LNCAP (cell line): ENCODE measurements at regions not wholly inside any gene's neighbourhood (a gene's known extent, or its start where the extent isn't known, plus 50 kb on each side); places are given as distances from the start of the nearest gene placed in this dataset.

Source experiments
- TF ChIP-seq, protein P1 (sequence below): fragments of 450-650 bp; IDR thresholded peaks from 2 replicates; pipeline ENCODE4 v1.5.1; 2017; ENCODE audit warnings: mild to moderate bottlenecking

DNA sequence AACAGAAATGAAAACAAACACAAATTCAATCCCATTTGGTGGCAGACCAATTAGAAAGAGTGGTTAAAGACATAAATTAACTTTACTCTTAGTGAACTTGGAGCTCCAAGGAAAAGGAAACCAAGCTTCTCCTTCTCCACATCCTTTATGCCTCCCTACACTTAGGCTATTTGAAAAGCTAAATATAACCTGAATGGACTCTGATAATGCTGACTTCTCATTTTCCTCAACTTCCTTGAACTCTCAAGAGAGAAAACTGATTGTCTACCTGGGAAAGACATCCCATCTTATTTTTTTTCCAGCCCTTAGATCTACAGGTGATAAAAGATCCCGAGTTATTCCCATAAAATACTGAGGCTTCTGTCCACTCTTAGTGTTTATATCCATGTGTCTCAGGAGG is 178.4 kb upstream of the SPAG17 start:
- TF ChIP-seq, protein P1, sequence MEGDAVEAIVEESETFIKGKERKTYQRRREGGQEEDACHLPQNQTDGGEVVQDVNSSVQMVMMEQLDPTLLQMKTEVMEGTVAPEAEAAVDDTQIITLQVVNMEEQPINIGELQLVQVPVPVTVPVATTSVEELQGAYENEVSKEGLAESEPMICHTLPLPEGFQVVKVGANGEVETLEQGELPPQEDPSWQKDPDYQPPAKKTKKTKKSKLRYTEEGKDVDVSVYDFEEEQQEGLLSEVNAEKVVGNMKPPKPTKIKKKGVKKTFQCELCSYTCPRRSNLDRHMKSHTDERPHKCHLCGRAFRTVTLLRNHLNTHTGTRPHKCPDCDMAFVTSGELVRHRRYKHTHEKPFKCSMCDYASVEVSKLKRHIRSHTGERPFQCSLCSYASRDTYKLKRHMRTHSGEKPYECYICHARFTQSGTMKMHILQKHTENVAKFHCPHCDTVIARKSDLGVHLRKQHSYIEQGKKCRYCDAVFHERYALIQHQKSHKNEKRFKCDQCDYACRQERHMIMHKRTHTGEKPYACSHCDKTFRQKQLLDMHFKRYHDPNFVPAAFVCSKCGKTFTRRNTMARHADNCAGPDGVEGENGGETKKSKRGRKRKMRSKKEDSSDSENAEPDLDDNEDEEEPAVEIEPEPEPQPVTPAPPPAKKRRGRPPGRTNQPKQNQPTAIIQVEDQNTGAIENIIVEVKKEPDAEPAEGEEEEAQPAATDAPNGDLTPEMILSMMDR, result no peak

GRCh38 chr1:118360817-118361216 is 175.8 kb upstream of the SPAG17 start:
- TF ChIP-seq, protein P1, result no peak

- TF ChIP-seq, protein P1, result no peak
Observed at GRCh38 chr1:118346936-118347335, 161.9 kb upstream of the SPAG17 start.

DNA sequence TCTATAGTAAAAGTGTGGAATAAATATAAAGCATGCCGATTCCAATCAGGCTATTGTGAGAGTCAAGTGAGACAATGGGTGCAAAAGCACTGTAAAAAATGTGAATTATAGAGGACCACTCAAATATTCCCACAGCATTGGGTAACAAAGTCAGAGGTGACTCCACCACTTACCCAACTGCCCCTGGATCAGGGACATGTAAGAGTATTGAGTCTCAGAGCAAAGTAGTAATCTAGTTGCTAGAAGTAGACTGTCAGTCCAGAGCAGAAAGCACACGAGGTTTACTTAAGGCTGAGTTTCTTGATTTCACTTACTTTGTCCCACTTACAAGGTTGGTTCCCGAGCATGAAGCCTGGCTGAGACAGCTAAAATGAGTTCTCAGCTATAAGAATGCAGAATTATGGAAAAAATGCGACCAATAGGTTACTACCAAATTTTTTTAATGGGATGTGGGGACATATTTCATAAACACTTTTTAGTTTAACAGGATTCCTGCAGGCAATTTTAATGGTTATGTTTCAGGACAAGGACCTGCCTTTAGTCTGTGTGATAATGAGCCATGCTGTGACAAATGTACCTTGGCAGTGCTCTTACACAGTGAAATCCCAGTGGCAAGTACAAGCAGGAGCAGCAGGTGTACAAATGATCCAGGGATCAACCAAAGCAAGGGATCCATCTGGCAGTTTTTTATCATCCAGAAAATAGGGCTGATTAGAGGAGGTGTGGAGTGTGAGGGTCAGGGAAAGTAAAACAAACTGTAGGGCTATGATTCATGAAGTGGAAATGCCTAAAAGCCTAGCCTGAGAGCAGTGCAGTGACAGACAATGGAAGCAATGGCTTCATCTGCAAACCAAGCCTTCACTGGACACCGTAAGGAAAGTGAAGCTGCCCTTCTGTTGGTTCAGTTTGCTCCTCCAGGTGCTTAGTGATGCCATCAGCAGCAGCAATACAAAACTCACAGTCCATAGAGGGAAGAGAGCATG is 156.2 kb upstream of the SPAG17 start:
- TF ChIP-seq, protein P1, result no peak

DNA sequence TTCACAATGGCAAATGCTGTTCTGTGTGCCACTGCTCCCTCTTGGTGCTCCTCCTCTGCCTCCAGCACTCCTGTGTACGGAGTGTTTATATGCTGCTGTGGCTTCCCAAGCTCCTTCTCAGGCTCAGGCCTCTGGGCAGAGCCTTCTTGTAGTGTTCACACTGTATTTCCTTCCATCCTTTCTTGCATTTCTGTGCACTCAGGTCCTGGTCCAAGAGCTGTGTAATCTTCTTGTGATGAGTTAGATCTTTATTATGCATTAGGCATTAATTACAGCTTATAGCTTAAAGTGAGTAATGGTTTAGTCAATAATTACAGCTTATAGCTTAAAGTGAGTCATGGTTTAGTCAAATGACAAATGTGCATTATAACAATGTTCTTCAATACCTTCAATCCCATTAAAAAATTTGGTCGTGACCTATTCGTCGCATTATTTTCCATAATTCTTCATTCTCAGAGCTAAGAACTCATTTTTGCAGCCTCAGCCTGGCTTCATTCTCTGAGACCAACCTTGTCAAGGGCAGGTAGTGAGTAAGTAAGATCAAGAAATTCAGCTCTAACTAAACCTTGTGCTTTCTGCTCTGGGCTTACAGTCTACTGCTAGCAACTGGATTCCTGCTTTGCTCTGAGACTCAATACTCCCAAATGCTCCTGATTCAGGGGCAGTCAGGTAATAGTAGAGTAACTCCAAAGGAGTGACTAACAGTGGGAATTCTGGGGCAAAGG is 154.5 kb upstream of the SPAG17 start:
- TF ChIP-seq, protein P1, result no peak

GRCh38 chr1:118338936-118339335 is 153.9 kb upstream of the SPAG17 start:
- TF ChIP-seq, protein P1, result no peak

DNA sequence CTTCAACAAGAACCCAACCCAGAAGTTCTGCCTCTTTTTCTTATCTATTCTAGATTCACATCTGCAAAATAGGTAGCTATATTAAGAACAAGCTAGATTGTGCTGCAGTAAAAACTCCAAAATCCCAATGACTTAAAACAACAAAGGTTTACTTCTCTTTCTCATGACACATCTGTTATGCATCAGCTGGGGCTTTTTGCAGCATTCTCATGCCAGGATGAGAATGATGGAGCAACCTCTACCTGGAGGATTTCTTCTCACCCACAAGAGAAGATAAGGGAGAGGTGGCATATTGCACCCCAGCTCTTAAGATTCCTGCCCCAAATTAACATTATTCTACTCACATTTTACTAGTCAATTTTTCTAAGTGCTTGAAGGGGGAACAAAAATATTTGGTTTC is 152.3 kb upstream of the SPAG17 start:
- TF ChIP-seq, protein P1, result no peak
